ENCODE measurements at regions not wholly inside any gene's neighbourhood (a gene's known extent, or its start where the extent isn't known, plus 50 kb on each side); places are given as distances from the start of the nearest gene placed in this dataset.
"Not testable (repeated sequence)": the region's sequence is repeated elsewhere in the genome, so short reads cannot be mapped to it uniquely, and the experiment has no call there.

- no peak for DNase-seq (ENCODE audit: low read depth)
Observed at GRCh38 chr3:135558150-135558783, 407.3 kb upstream of the PPP2R3A start.

GRCh38 chr3:135558906-135559305 lies 406.6 kb upstream of the PPP2R3A start:
- DNase-seq (ENCODE audit: low read depth): peak; percentile 21

- no peak for DNase-seq (ENCODE audit: low read depth)
Observed at GRCh38 chr3:135559802-135560201, 405.7 kb upstream of the PPP2R3A start.

GRCh38 chr3:135560847-135561246 lies 404.7 kb upstream of the PPP2R3A start:
- no peak for DNase-seq (ENCODE audit: low read depth)

GRCh38 chr3:135564696-135565095 lies 400.8 kb upstream of the PPP2R3A start:
- DNase-seq (ENCODE audit: low read depth): no peak

GRCh38 chr3:135565546-135565945 lies 400.0 kb upstream of the PPP2R3A start:
- peak; percentile 18 for DNase-seq (ENCODE audit: low read depth)

- no peak for DNase-seq (ENCODE audit: low read depth)
Observed at GRCh38 chr3:135567223-135567622, 398.3 kb upstream of the PPP2R3A start.

GRCh38 chr3:135576751-135577150 lies 388.8 kb upstream of the PPP2R3A start:
- no peak for DNase-seq (ENCODE audit: low read depth)

- DNase-seq (ENCODE audit: low read depth): no peak
Observed at GRCh38 chr3:135581806-135582205, 383.7 kb upstream of the PPP2R3A start.

GRCh38 chr3:135582800-135583199 lies 382.7 kb upstream of the PPP2R3A start:
- no peak for DNase-seq (ENCODE audit: low read depth)

- no peak for DNase-seq (ENCODE audit: low read depth)
Observed at GRCh38 chr3:135596563-135596962, 369.0 kb upstream of the PPP2R3A start.

- no peak for DNase-seq (ENCODE audit: low read depth)
Observed at GRCh38 chr3:135597855-135598254, 367.7 kb upstream of the PPP2R3A start.

GRCh38 chr3:135598597-135598996 lies 366.9 kb upstream of the PPP2R3A start:
- DNase-seq (ENCODE audit: low read depth): no peak

GRCh38 chr3:135604512-135604911 lies 361.0 kb upstream of the PPP2R3A start:
- DNase-seq (ENCODE audit: low read depth): not testable (repeated sequence)

GRCh38 chr3:135618123-135618522 lies 347.4 kb upstream of the PPP2R3A start:
- DNase-seq (ENCODE audit: low read depth): no peak

- no peak for DNase-seq (ENCODE audit: low read depth)
Observed at GRCh38 chr3:135621184-135621920, 344.2 kb upstream of the PPP2R3A start.

GRCh38 chr3:135622215-135622614 lies 343.3 kb upstream of the PPP2R3A start:
- DNase-seq (ENCODE audit: low read depth): no peak

- DNase-seq (ENCODE audit: low read depth): no peak
Observed at GRCh38 chr3:135622656-135623055, 342.9 kb upstream of the PPP2R3A start.

GRCh38 chr3:135623558-135623957 lies 342.0 kb upstream of the PPP2R3A start:
- no peak for DNase-seq (ENCODE audit: low read depth)

GRCh38 chr3:135627057-135627456 lies 338.5 kb upstream of the PPP2R3A start:
- no peak for DNase-seq (ENCODE audit: low read depth)

GRCh38 chr3:135629701-135630408 lies 335.7 kb upstream of the PPP2R3A start:
- DNase-seq (ENCODE audit: low read depth): no peak

GRCh38 chr3:135632556-135633065 lies 332.9 kb upstream of the PPP2R3A start:
- no peak for DNase-seq (ENCODE audit: low read depth)

GRCh38 chr3:135633078-135633477 lies 332.4 kb upstream of the PPP2R3A start:
- no peak for DNase-seq (ENCODE audit: low read depth)

Measured in EH (cell line).